ENCODE measurements at regions not wholly inside any gene's neighbourhood (a gene's known extent, or its start where the extent isn't known, plus 50 kb on each side); places are given as distances from the start of the nearest gene placed in this dataset.
A peak's percentile ranks its signal among the peaks of the same experiment; 100 is the strongest.

DNA sequence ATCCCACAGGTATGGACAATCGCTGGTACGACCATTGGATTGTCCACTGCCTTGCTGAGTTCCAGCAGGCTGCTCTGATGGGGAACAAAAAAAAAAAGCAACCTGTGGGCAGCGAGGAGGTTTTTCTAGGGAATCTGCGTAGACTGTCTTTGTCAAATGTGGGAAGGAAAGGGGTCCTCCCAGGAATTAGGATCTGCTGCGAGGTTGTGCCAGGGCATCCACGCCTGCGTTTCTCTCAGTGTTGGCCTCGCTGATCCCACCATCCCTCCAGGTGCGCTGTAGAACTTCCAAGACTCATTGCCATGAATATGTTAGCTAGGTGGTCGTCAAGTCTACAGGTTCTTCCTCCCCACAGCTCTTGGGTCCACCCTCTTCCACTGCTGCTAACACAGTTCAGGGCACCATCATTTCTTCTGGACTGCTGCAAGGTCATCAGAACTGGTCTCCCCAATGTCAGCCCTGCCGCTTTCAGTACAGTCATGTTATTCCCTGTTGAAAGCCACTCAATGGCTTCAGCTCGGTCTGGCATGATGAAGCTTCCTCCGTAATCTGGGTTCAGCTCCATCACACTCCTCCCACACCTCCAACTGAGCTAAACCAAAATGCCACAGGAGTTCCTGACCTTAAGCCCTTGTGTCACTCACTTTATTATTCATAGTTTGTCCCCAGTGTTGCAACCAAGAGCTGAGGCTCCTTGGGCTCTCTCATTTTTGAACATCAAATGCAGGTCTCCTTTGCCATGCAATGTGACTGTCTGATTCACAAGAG lies 79.5 kb upstream of the DMRT1 start:
- H4K20me1 ChIP-seq (ENCODE audit: insufficient read depth, low read length), result no peaks in the 10 kb centered on the region
- H2BK120ac ChIP-seq (ENCODE audit: low read depth, low read length), result no peak overlapping the region
- no peak overlapping the region for H4K5ac ChIP-seq (ENCODE audit: low read depth, low read length)
- 0 out of 2 replicates have a peak overlapping the region, but pooled peaks have one; percentile 0 for H2AK5ac ChIP-seq (ENCODE audit: low read depth, low read length)
- in situ Hi-C loops (cut with MboI; ENCODE audit: low sequenced_read_pairs) (no loop called here), intact Hi-C loops (cut with micrococcal nuclease) (loop anchor here (5.0 kb wide), 1 partner anchor 375 kb away; no protein-coding TSS in a partner anchor), dilution Hi-C loops (cut with HindIII; ENCODE audit: low sequenced_read_pairs, unreplicated experiment) (no loop called here)
- BruUV-seq (replicated peaks), result no TSS peak
- H3K23ac ChIP-seq (ENCODE audit: low read depth, low read length), result no peak overlapping the region
- ATAC-seq (ENCODE audit: low read depth), result no peak
- H3K27me3 ChIP-seq (ENCODE audit: control insufficient read depth, insufficient read depth, low read length), result no peaks in the 10 kb centered on the region
- no peak overlapping the region for H2BK20ac ChIP-seq (ENCODE audit: low read depth, low read length)
- H2AFZ ChIP-seq (replicated peaks; ENCODE audit: low read length, poor library complexity), result peak overlapping the region; percentile 17
- no peak overlapping the region for H3K14ac ChIP-seq (replicated peaks; ENCODE audit: low read depth, low read length)
- H2BK5ac ChIP-seq (ENCODE audit: low read depth, low read length, poor library complexity, severe bottlenecking), result no peak overlapping the region
- H2BK15ac ChIP-seq (ENCODE audit: low read depth, low read length), result no peak overlapping the region
- no peak overlapping the region for H3K56ac ChIP-seq (ENCODE audit: extremely low read depth, insufficient read depth, low read length)
- ChIA-PET POLR2A (ENCODE audit: unreplicated experiment) (no interaction called here), CTCF (interaction anchor here (0.9 kb wide), 1 partner anchor 148 kb away, joined by 3 read pairs; no protein-coding TSS in a partner anchor)
- no peaks in the 10 kb centered on the region; a peak in 1 of 4 replicates for H3K79me1 ChIP-seq (ENCODE audit: low read depth in 1 of 2, low read length in 2 of 2)
- H4K91ac ChIP-seq (ENCODE audit: insufficient read depth, low read depth, low read length), result no peak overlapping the region
- no peak overlapping the region for H4K8ac ChIP-seq (ENCODE audit: low read depth in 2 of 2, low read length in 2 of 2)
- 100% methylated on average over 3 of the region's 13 CpGs; no CpG with 5 or more reads in 1 of the 2 experiments for WGBS, 2 experiments (ENCODE audit: extremely low coverage in 2 of 2, insufficient read length in 1 of 2)
- H3K4me2 ChIP-seq (ENCODE audit: low read depth, low read length), result no peak overlapping the region
- no peak overlapping the region for H2AK9ac ChIP-seq (replicated peaks; ENCODE audit: low read depth, low read length, poor library complexity)
- H3K4ac ChIP-seq (ENCODE audit: low read depth, low read length), result no peak overlapping the region
- H3K9ac ChIP-seq (ENCODE audit: low read depth, low read length), result no peak overlapping the region
- H3K9me1 ChIP-seq (ENCODE audit: insufficient read depth, low read length), result no peaks in the 10 kb centered on the region; the same call in 1 of the 2 replicates
- no peak for DNase-seq
- no peak overlapping the region for H3K4me3 ChIP-seq (ENCODE audit: insufficient read depth, low read depth, low read length)
- TF ChIP-seq NFE2L2 (IDR thresholded peaks at IDR 0.05; ENCODE audit: low read depth, low read length), result no peak
- no peak for TF ChIP-seq RCOR1 (IDR thresholded peaks at IDR 0.05; ENCODE audit: insufficient replicate concordance, low read length)
- no peak for TF ChIP-seq MAZ (IDR thresholded peaks at IDR 0.05; ENCODE audit: borderline replicate concordance, low read depth, low read length)
- TF ChIP-seq CHD1 (IDR thresholded peaks at IDR 0.05; ENCODE audit: low read depth, low read length), result no peak
- TF ChIP-seq, protein P1, sequence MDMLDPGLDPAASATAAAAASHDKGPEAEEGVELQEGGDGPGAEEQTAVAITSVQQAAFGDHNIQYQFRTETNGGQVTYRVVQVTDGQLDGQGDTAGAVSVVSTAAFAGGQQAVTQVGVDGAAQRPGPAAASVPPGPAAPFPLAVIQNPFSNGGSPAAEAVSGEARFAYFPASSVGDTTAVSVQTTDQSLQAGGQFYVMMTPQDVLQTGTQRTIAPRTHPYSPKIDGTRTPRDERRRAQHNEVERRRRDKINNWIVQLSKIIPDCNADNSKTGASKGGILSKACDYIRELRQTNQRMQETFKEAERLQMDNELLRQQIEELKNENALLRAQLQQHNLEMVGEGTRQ (IDR thresholded peaks at IDR 0.05; ENCODE audit: low read depth, low read length), result no peak
- no peaks in the 10 kb centered on the region for H3K36me3 ChIP-seq (ENCODE audit: control insufficient read depth, insufficient read depth, low read length)
- H3K9me3 ChIP-seq (ENCODE audit: control insufficient read depth, insufficient read depth, low read length), result no peaks in the 10 kb centered on the region
- no peak overlapping the region for H3K18ac ChIP-seq (ENCODE audit: low read depth, low read length)
- no peak overlapping the region for H3K27ac ChIP-seq (ENCODE audit: insufficient read depth, low read length)
- peaks cover 2% of the 10 kb centered on the region; the same call in 1 of the 2 replicates for H3K4me1 ChIP-seq (ENCODE audit: control insufficient read depth, insufficient read depth, low read length)

Measured in IMR-90 (cell line).